Transverse colon (tissue), 4 donors: ENCODE measurements at regions not wholly inside any gene's neighbourhood (a gene's known extent, or its start where the extent isn't known, plus 50 kb on each side); places are given as distances from the start of the nearest gene placed in this dataset.

Source experiments
- DNase-seq: peaks from one replicate; pipeline ENCODE4 v3.0.0-alpha.2; 2019
- H3K27ac ChIP-seq, 4 donors: fragments of 200-600 bp; sonication (generic); 2 replicates each; pipeline ENCODE4 v1.5.1; 2016 to 2018; ENCODE audit warnings: inconsistent platforms in 4 of 4
- H3K27me3 ChIP-seq: fragments of 200-600 bp; sonication (generic); 2 replicates; pipeline ENCODE4 v1.5.1; 2017; ENCODE audit warnings: inconsistent platforms
- H3K36me3 ChIP-seq, 4 donors: fragments of 200-600 bp; sonication (generic); 2 replicates each; pipeline ENCODE4 v1.5.1; 2017 to 2019; ENCODE audit warnings: inconsistent platforms in 4 of 4
- H3K4me1 ChIP-seq, 4 donors: fragments of 200-600 bp; sonication (generic); 2 replicates each; pipeline ENCODE4 v1.5.1; 2017 to 2020; ENCODE audit warnings: inconsistent platforms in 4 of 4
- H3K4me3 ChIP-seq, 4 donors: fragments of 200-600 bp; sonication (generic); 1 replicate in 1 of 4; 2 replicates in 3 of 4; pipeline versions ENCODE4 v1.5.1 to v1.6.1; 2017 to 2019; ENCODE audit warnings: inconsistent platforms in 4 of 4
- H3K9me3 ChIP-seq, 2 donors: fragments of 200-600 bp; sonication (generic); 2 replicates each; pipeline ENCODE4 v1.5.1; 2017 to 2019; ENCODE audit warnings: inconsistent platforms in 2 of 2
- EP300 ChIP-seq: sonication (generic); formaldehyde crosslinking; IDR thresholded peaks from one replicate; pipeline ENCODE4 v1.6.1; 2017; ENCODE audit warnings: antibody characterized with exemption, low read depth
- POLR2A ChIP-seq: fragments of 450-650 bp; IDR thresholded peaks from one replicate; pipeline ENCODE4 v1.6.1; 2016; ENCODE audit warnings: antibody characterized with exemption, mild to moderate bottlenecking, moderate library complexity
- POLR2AphosphoS5 ChIP-seq, 3 donors: sonication (generic); formaldehyde crosslinking; IDR thresholded peaks; one replicate each; pipeline ENCODE4 v1.6.1; 2016; ENCODE audit warnings: antibody characterized with exemption in 3 of 3
- WGBS, 2 donors: methylation state at CpG; one replicate each; pipeline ENCODE4 v1.1.5; 2018; ENCODE audit warnings: low coverage in 1 of 2; 5-methylcytosine and 5-hydroxymethylcytosine counted together
- in situ Hi-C, 4 donors: fragments of 200-750 bp; cut with MboI; loops; one replicate each; pipeline versions ENCODE4 v1.15.0 to v1.15.1; 2017; ENCODE audit warnings: low sequenced_read_pairs in 3 of 4, low pct_ligation_motif_present in 1 of 4, low pct_unique_long_range_greater_than_20kb in 1 of 4
- intact Hi-C: fragments of 100-400 bp; cut with DNase I; formaldehyde crosslinking; loops from one replicate; pipeline ENCODE4 v1.15.1; 2023; ENCODE audit warnings: low total_unique reads
- TF ChIP-seq, protein P1 (sequence below), 5 experiments: fragments of 200-600 bp in 3 of 5; fragments of 450-650 bp in 2 of 5; sonication (generic) in 3 of 5; IDR thresholded peaks; 1 replicate in 2 of 5; 2 replicates in 3 of 5; pipeline ENCODE4 v1.5.1; 2016 to 2017; ENCODE audit warnings: antibody characterized with exemption in 5 of 5, inconsistent platforms in 3 of 5, mild to moderate bottlenecking in 2 of 5, moderate library complexity in 1 of 5

DNA sequence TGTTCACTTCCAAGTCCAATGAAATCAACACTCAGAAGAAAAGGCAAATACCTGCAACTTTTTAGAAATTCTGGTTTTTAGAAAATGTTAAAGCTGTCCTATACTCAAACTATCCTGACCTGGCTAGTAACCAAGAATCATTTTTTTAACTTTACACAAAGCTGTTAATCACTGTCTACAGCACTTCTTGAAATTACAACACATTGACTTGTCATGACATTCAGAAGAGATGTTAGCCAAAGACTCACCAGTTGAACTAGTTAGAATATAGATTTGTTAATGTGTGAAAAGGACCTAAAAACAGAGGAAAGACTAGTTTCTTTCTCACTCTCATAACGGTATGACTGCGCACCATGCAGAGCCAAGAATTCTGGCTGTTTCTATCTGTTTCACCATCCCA, 98.8 kb downstream of the COX18 start:
- intact Hi-C loops (no loop called here), in situ Hi-C loops (no loop called here)
- Histone ChIP-seq H3K27ac (no peak overlapping the region), H3K36me3 (no peaks in the 10 kb centered on the region), H3K4me1 (no peaks in the 10 kb centered on the region), H3K4me3 (no peak overlapping the region), H3K9me3 (no peaks in the 10 kb centered on the region), H3K27me3 (no peaks in the 10 kb centered on the region)
- 90 to 95% methylated on average over 2 of the region's 2 CpGs for WGBS, 2 donors
- DNase-seq: no peak
- TF ChIP-seq, protein P1, sequence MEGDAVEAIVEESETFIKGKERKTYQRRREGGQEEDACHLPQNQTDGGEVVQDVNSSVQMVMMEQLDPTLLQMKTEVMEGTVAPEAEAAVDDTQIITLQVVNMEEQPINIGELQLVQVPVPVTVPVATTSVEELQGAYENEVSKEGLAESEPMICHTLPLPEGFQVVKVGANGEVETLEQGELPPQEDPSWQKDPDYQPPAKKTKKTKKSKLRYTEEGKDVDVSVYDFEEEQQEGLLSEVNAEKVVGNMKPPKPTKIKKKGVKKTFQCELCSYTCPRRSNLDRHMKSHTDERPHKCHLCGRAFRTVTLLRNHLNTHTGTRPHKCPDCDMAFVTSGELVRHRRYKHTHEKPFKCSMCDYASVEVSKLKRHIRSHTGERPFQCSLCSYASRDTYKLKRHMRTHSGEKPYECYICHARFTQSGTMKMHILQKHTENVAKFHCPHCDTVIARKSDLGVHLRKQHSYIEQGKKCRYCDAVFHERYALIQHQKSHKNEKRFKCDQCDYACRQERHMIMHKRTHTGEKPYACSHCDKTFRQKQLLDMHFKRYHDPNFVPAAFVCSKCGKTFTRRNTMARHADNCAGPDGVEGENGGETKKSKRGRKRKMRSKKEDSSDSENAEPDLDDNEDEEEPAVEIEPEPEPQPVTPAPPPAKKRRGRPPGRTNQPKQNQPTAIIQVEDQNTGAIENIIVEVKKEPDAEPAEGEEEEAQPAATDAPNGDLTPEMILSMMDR (IDR thresholded peaks at IDR 0.05): no peak
- TF ChIP-seq EP300 (no peak), POLR2AphosphoS5 (IDR thresholded peaks at IDR 0.05) (no peak)

DNA sequence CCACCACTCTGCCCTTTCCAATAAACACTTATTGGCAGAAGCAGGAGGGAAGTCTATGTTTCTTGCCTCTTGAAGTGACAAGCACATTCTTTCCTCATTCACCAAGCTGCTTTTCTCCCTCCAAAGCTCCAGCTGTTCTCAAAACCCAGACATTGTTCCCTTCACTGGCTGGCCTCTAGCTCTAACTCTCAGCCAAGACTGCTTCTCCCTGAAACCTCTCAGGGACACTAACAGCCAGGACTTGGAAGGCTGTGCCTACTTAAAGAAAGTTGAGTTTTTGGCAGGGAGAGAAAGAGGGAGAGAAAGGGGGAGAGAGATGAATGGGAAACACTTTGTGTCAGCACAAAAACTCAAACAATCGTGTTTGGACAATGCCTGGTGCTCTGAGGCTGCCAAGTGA, 99.5 kb downstream of the COX18 start:
- H3K4me1 ChIP-seq: no peaks in the 10 kb centered on the region
- no peak for TF ChIP-seq POLR2AphosphoS5 (IDR thresholded peaks at IDR 0.05)
- no peak for TF ChIP-seq POLR2A
- H3K27me3 ChIP-seq: no peaks in the 10 kb centered on the region
- in situ Hi-C loops (no loop called here), intact Hi-C loops (no loop called here)
- H3K9me3 ChIP-seq: no peaks in the 10 kb centered on the region
- H3K4me3 ChIP-seq: no peak overlapping the region
- no peaks in the 10 kb centered on the region for H3K36me3 ChIP-seq
- no peak for DNase-seq
- no peak overlapping the region for H3K27ac ChIP-seq
- WGBS, 2 donors: 28 to 50% methylated on average over 1 of the region's 1 CpG

DNA sequence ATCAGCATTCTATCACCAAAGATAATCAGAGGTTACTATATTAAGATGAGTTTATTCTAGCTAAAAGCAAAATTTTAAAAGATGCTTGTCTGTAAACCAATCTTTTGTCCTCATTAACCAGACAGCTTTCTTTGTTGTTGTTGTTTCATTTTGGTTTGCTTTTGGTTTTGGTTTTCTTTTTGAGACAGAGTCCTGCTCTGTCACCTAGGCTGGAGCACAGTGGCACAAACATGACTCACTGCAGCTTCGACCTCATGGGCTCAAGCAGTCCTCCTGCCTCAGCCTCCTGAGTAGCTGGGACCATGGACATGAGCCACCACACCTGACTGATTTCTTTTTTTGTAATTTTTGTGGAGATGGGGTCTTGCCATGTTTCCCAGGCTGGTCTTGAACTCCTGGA, 102.9 kb downstream of the COX18 start:
- WGBS, 2 donors: 27% methylated on average over 1 of the region's 1 CpG; no CpG with 5 or more reads in 1 of the 2 donors
- intact Hi-C loops (no loop called here), in situ Hi-C loops (no loop called here)
- TF ChIP-seq POLR2A (no peak), EP300 (no peak), POLR2AphosphoS5 (IDR thresholded peaks at IDR 0.05) (no peak)
- TF ChIP-seq, protein P1 (IDR thresholded peaks at IDR 0.05): no peak
- no peaks in the 10 kb centered on the region for H3K36me3 ChIP-seq
- H3K4me3 ChIP-seq: no peak overlapping the region
- H3K27me3 ChIP-seq: no peaks in the 10 kb centered on the region
- H3K9me3 ChIP-seq: no peaks in the 10 kb centered on the region
- no peak for DNase-seq
- H3K4me1 ChIP-seq: no peaks in the 10 kb centered on the region
- H3K27ac ChIP-seq: no peak overlapping the region

DNA sequence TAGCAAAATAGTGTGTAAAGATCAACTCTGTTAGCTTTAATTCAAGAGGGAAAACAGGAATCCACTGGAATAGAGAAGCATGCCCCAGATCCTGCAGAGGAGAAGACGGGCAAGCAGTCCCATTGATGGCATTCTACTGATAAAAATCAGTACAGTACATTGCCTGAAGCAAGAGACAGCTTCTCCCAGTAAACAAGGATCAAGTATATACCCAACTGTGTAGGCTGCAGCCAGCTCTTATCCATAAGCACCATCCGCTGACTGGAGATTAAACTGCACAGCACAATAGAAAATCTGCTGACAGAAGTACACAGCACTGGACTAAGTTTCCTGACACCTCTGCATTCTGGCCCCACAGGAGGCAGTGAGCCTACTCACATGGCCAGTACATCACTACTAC, 110.1 kb downstream of the COX18 start:
- intact Hi-C loops (no loop called here), in situ Hi-C loops (no loop called here)

DNA sequence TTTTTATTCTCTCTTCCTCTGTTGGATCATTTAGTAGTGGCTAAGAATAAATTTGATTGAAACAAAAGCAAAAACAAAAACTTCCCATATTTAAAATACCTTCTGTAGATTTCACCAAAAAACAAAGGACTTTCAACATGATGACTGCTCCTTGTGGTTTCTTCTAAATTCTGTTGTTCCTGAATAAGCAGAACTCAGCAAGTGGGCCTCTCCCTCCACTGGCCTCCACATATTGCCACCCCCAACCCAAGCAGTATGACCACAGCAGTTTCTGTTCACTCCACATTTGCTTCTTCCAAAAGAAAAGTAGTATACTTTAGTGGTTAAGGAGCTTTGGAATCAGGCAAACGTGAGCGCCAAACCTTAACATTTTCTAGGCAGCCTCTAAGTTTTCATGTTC, 114.7 kb downstream of the COX18 start:
- 90 to 100% methylated on average over 2 of the region's 2 CpGs for WGBS, 2 donors
- no peaks in the 10 kb centered on the region for H3K9me3 ChIP-seq
- no peaks in the 10 kb centered on the region for H3K27me3 ChIP-seq
- DNase-seq: no peak
- intact Hi-C loops (no loop called here), in situ Hi-C loops (no loop called here)
- TF ChIP-seq, protein P1 (IDR thresholded peaks at IDR 0.05): no peak
- TF ChIP-seq POLR2A: no peak
- no peak for TF ChIP-seq POLR2AphosphoS5 (IDR thresholded peaks at IDR 0.05)
- no peak for TF ChIP-seq EP300
- H3K27ac ChIP-seq: no peak overlapping the region
- no peaks in the 10 kb centered on the region for H3K36me3 ChIP-seq
- no peak overlapping the region for H3K4me3 ChIP-seq
- no peaks in the 10 kb centered on the region for H3K4me1 ChIP-seq

More for the DNA sequence above, 110.1 kb downstream of the COX18 start:
- no peaks in the 10 kb centered on the region for H3K27me3 ChIP-seq
- WGBS, 2 donors: 81% methylated on average over 2 of the region's 2 CpGs; no CpG with 5 or more reads in 1 of the 2 donors
- TF ChIP-seq, protein P1 (IDR thresholded peaks at IDR 0.05): no peak
- TF ChIP-seq POLR2AphosphoS5 (IDR thresholded peaks at IDR 0.05) (no peak), POLR2A (no peak), EP300 (no peak)
- no peak overlapping the region for H3K27ac ChIP-seq
- no peaks in the 10 kb centered on the region for H3K36me3 ChIP-seq
- H3K9me3 ChIP-seq: peaks cover 0 to 9% of the 10 kb centered on the region in 2 donors
- no peak for DNase-seq
- no peak overlapping the region for H3K4me3 ChIP-seq
- H3K4me1 ChIP-seq: no peaks in the 10 kb centered on the region
